Umbilical cord (tissue), 1 donor: ENCODE measurements at regions not wholly inside any gene's neighbourhood (a gene's known extent, or its start where the extent isn't known, plus 50 kb on each side); places are given as distances from the start of the nearest gene placed in this dataset.
A peak's percentile ranks its signal among the peaks of the same experiment; 100 is the strongest.

ENCODE experiments used
- DNase-seq: peaks from one replicate; pipeline ENCODE4 v3.0.0-alpha.2; 2015; ENCODE audit warnings: low spot score

DNA sequence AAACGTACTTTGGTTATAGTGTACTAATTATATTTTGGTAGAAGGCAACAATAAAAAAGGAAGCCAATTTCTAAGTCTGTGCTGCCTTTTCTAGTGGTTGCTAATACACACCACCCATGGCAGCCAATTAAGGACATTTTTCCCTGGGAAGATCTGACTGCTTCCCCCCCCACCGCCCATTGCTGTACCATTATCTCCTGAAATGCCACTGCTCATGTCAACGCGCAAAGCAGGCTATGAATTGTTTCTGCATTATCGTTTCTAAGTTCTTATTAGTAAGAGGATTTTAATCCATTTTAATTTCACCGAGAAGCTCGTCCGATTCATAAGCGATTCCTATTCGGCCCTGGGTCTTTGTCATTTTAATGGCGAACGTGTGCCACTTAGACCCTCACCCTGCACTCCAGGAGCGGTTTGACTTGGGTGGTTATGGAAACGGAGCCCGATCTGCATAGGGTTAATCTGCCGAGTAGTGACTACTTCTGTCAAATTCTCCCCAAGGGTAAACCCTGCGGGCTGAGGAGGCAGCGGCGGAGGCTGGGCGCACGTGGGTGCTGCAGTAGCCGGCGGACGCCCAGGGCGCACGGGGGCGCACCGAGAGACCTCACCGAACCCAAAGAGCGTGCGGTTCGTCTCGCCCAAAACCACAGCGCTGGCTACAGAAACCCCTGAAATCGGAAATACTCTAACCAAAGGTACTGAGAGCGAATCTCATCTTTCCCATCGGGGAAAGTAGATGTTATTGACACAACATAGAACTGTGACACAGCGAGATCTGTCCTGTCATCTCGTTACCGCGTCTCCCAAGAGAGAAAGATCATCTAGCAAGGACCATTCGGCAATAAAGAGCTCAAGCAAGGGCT lies 55.8 kb upstream of the SHC3 start:
- no peak for DNase-seq

GRCh38 chr9:89236955-89237573 lies 58.4 kb upstream of the SHC3 start:
- DNase-seq = no peak

DNA sequence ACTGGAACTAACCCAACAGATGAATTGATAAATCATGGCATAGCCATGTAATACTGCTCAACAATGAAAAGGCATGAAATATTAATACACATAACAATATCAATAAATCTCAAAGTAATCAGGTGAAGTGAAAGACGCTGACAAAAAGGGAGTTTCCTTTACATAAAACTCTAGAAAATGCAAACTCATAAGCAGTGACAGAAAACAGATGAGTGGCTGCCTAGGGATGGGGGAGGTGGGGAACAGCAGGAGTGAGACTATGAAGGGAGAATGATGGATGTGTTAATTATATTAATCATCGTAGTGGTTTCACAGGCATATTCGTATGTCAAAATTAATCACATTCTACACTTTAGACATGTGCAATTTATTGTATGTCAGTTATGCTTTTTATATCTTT lies 59.8 kb upstream of the SHC3 start:
- no peak for DNase-seq

DNA sequence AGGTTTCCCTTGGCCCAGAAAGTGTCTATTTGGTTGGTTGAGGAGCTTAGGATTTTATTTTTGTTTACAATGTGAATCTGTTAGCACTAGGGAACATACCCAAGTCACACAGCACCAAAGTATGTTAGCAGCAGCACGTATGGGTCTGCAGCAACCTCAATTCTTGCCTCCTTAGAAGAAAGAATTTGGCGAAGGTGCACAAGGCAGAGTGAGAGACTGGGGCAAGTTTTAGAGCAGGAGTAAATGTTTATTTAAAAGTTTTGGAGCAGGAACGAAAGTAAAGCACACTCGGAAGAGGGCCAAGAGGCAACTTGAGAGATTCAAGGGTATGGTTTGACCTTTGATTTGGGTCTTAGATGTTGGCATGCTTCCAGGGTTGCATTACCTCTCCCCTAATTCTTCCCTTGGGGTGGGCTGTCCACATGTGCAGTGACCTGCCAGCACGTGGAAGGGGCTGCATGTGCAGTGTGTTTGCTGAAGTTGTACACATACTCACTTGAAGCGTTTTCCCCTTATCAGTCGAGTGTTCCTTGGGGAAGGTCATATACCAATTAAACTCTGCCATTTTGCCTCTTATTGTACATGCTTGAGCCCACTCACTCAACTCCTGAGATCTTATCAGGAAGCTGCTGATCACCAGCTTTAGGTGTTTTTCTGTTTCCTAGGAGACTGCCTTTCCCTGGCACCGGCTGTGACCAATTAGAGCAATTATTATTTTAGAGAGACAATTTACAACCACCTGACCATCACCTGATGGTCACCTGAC lies 64.9 kb upstream of the SHC3 start:
- DNase-seq = no peak

GRCh38 chr9:89246840-89247239 lies 64.2 kb upstream of the CKS2 start:
- no peak for DNase-seq

- peak; percentile 3 for DNase-seq
These were observed 63.3 kb upstream of the CKS2 start for GRCh38 chr9:89247431-89248353.

DNA sequence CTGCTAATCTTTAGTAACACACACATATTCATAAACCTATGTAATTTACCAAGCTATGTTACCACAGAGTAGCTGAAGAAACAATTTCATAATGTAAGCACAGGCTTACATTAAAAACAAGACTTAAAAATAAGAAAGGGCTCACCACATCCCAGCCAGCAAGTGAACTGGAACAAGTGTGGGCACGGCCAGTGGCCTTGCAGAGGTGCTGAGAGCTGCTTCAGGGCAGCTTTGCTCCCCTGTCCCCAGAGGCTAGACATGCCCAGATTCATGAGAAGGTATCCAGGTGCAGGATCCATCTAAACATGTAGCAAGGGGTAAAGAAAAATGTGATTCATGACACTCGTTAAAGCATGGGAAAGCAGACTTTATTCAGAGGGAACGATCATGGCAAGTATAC lies 62.0 kb upstream of the CKS2 start:
- no peak for DNase-seq

DNA sequence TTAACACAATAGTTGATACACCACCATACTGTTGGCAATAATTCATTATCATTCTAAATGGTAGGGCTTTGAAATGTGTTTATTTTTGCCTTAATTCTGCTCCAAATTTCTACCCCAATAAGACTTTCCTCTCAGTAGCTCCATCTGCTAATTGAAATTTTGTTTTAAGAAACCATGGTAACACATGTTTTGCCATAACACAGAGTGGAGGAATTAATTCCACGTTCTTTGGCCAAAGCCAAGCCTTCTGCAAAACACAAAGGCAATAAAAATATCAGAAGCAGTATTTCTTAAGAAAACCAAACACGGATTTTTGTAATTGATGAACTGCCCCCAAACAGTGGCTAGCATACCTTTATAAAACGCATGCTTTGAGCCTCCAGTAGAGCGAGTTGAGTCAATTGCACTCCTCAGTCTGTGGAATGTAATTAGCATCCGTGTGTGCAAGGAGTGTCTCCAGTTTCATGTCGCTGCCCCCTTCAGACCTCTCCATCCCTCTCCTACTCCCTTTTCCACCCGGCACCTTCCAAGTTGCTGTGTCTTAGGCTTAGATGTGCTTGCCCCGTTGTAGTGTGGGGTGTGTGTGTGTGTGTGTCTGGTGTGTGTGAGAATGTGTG lies 58.2 kb upstream of the CKS2 start:
- DNase-seq = no peak

DNA sequence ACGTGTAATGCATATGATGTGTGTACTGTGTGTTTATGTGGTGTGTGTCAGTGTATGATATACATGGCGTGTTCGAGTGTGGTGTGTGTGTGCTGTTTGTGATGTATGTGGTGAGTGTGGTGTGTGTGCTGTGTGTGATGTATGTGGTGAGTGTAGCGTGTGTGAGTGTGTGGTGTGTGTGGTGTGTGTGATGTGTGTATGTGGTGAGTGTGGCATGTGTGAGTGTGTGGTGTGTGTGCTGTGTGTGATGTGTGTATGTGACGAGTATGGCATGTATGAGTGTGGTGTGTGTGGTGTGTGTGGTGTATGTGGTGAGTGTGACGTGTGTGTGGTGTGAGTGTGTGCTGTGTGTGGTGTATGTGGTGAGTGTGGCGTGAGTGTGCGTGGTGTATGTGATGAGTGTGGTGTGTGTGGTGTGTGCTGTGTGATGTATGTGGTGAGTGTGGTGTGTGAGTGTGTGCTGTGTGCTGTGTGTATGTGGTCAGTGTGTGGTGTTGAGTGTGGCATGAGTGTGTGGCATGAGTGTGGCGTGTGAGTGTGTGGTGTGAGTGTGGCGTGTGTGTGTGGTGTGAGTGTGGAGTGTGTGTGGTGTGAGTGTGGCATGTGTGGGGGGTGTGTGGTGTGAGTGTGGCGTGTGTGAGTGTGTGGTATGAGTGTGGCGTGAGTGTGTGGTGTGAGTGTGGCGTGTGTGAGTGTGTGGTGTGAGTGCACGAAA lies 56.8 kb upstream of the CKS2 start:
- DNase-seq = no peak

GRCh38 chr9:89254773-89255125 lies 56.2 kb upstream of the CKS2 start:
- DNase-seq = no peak

DNA sequence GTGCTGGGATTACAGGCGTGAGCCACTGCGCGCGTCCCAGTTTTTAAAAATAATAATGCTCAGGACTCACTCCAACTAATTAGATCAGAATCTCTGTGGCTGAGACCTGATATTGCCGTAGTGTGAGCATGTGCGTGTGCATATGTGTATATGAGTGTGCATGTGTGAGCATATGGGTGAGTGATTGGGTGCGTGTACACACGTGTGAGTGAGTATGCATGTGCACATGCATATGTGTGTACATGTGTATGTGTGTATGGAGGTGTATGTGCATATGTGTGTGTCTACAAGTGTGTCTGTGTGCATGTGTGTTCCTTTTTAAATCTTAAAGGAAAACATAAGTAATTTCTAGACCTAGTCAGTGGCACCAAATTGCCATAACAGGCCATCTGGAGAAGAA lies 54.8 kb upstream of the CKS2 start:
- no peak for DNase-seq

- DNase-seq = no peak
These were observed 54.4 kb upstream of the CKS2 start for GRCh38 chr9:89256642-89257041.

- DNase-seq = no peak
These were observed 50.5 kb upstream of the CKS2 start for GRCh38 chr9:89260525-89260924.
